Right lobe of liver (tissue), 4 donors: ENCODE measurements at regions not wholly inside any gene's neighbourhood (a gene's known extent, or its start where the extent isn't known, plus 50 kb on each side); places are given as distances from the start of the nearest gene placed in this dataset.

ENCODE experiments used
- POLR2A ChIP-seq: fragments of 450-650 bp; IDR thresholded peaks from one replicate; pipeline ENCODE4 v1.6.1; 2017; ENCODE audit warnings: antibody characterized with exemption, mild to moderate bottlenecking
- TF ChIP-seq, protein P1 (sequence below), 4 donors: fragments of 200-600 bp in 3 of 4; fragments of 450-650 bp in 1 of 4; IDR thresholded peaks; one replicate each; pipeline versions ENCODE4 v1.5.1 to v1.8.0; 2016 to 2022; ENCODE audit warnings: antibody characterized with exemption in 4 of 4, mild to moderate bottlenecking in 2 of 4
- donor health status: DM: no; HTN: no; CAD: no.
- donor health status: DM: no; HTN: no; CAD: no.
- donor health status: DM: no; HTN: yes; CAD: no.

GRCh38 chr15:96514607-96515285, 184.2 kb downstream of the NR2F2 start:
- TF ChIP-seq, protein P1, sequence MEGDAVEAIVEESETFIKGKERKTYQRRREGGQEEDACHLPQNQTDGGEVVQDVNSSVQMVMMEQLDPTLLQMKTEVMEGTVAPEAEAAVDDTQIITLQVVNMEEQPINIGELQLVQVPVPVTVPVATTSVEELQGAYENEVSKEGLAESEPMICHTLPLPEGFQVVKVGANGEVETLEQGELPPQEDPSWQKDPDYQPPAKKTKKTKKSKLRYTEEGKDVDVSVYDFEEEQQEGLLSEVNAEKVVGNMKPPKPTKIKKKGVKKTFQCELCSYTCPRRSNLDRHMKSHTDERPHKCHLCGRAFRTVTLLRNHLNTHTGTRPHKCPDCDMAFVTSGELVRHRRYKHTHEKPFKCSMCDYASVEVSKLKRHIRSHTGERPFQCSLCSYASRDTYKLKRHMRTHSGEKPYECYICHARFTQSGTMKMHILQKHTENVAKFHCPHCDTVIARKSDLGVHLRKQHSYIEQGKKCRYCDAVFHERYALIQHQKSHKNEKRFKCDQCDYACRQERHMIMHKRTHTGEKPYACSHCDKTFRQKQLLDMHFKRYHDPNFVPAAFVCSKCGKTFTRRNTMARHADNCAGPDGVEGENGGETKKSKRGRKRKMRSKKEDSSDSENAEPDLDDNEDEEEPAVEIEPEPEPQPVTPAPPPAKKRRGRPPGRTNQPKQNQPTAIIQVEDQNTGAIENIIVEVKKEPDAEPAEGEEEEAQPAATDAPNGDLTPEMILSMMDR (IDR thresholded peaks at IDR 0.05): no peak
- no peak for TF ChIP-seq POLR2A
